ENCODE measurements at regions not wholly inside any gene's neighbourhood (a gene's known extent, or its start where the extent isn't known, plus 50 kb on each side); places are given as distances from the start of the nearest gene placed in this dataset.
"Not testable (repeated sequence)": the region's sequence is repeated elsewhere in the genome, so short reads cannot be mapped to it uniquely, and the experiment has no call there.

DNA sequence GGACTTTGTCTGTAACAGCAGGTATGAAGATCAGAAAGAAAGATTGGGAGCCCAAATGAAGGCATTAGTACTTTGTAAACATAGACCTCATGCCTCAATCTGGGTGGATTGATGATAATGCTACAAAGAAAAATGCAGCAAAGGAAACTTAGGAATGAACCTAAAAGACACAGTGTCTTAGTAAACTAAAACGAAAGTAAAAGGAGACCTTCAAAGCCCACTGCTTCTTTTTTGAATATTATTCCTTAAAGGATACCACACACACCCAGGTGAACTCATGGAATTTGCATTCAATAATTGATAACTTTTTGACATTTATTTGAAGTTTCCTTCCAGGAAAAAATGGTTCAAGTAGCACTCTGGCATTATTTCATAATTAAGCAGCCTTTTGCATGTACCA is 543.2 kb downstream of the TTLL7 start:
- not testable (repeated sequence) for DNase-seq

DNA sequence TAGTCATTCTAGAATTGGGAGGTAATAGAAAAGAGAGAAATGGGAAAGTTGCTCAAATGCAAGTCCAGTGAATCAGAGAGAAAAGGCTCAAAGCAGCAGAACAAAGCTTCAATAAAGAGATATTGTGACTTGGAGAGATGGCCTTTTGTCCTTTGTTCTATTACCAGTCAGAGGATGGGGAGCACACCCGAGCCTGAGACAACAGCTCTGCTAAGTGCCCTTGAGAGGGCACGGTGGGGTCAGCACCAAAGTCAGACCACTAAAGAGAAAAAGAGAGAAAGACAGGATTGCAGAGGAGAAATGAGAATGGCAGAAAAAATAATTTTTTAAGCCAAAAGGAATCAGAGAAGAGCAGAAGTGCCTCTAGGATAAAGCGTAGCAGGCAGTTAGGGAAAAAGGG is 553.1 kb downstream of the TTLL7 start:
- not testable (repeated sequence) for DNase-seq

DNA sequence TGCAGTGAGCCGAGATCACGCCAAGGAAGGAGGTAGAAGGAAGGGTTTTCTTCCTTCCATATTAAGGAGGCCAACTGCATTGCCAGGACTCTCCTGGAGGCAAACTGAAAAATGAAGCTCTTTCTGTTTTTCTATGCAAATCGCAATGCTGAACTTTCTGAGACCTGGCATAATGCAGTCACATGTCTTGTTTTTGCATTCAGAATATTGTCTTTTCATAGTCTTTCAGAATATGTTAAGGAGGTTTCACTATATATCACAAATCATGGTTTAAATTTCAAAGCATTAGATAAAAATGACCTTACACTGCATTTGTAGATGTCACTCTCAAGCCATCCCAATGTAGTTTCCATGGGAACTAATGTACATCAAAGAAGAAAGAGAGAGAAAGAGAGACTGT is 556.5 kb downstream of the TTLL7 start:
- not testable (repeated sequence) for DNase-seq

DNA sequence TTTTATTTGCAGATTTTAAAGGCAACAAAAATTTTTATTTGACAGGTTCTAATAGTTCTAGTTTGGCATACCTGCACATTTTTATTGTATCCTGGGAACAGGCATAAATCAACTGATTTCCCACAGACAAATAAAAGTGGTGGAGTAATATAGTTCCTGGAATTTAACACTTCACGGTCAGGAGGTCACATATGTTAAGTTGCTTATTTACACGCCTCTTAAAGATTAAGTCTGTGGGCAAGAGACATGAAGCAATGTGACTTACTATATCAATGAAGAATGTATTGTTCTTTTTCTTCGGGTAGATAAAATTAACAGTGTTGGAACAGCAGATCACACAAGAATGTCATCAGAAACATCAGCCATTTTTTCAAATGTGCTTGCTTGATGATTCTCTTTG is 558.3 kb downstream of the TTLL7 start:
- not testable (repeated sequence) for DNase-seq

DNA sequence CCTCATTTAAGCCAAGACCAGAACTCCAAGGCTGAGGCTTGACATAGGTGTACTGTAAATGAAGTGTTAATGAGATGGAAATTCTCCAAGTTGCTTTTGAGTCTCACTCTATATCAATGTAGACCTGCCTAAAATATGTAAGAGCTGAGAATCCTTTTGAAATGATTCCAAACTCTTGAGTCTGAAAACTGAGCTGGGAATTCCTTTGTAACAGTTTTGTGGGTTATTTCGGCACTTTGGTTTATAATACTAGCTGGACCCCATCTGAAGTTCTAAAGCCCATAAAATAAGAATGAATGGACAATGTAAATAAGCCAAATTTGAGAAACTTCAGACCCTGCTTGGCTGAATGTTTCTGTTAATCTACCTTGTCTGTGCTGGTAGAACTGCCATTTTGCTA is 558.9 kb downstream of the TTLL7 start:
- not testable (repeated sequence) for DNase-seq

DNA sequence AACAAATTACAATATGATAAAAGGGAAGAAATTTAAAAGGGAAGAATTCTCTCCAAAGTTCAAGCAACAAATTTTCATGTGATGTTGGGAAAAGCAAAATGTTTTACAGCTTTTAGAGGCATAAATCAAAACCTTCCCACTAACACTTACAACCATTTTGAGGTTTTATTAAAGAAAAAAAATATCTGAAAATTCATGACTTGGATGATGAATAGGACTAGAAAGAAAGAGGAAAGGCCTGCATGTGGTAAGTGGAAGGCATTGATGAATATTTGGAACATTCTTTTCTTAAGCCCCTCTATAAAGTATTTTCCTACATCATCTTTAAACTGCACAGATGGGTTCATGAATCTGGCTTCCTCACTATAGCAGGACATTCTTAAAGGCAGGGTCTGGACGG is 560.6 kb downstream of the TTLL7 start:
- DNase-seq, result not testable (repeated sequence)

DNA sequence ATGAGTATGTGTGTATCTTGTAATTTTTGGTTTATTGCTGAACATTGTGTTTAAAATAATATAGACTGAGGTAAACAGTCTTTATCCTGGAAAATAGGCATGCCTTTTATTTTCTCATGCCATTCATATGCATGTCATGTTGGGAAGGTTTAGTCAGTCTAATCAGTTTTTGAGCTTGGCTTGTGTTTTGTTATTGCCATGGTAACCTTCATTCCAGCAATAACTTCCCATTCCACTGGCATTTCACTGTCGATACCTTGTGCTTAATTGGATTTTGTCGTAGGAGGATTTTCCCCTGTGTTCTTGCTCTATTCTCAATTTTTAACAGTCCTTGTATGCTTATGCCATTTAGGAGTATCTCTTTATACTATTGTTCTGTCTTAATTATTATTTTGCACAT is 563.6 kb downstream of the TTLL7 start:
- not testable (repeated sequence) for DNase-seq

DNA sequence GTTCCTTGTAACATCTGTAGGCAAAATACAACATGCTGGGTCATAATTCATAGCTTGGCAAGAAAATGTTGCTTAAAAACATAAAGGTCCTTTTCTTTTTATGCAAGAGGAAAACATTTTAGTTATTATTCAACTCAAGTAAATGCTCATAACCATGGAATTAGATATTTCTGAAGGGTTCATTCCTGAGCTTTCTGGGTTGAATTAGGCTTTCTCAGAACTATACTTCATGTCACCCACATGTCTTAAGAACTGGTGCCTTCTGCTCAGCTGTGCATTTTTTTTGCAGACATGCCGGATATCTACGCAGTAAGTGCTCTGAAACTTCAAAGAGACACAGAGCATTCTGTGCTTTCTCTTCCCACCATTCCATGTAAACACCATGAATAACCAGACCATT is 571.4 kb downstream of the TTLL7 start:
- DNase-seq, result not testable (repeated sequence)

DNA sequence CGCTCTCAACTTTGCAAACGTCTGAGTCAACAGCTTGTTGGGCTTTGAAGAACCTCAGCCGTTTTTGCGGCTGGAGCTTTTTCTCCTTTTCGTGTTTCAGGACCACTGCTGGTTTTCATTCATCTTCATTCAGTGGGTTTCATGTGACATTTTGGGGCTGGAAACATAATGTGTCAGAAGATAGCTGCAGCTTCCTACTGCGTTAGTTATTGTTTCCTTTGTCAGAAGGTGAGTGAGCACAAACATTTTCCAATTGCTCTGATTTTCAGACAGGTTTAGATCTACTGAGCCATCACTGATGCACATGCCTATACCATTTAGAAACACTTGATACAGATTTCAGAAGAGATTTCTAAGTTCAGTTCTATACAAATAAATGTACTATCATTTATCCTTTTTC is 575.5 kb downstream of the TTLL7 start:
- not testable (repeated sequence) for DNase-seq

DNA sequence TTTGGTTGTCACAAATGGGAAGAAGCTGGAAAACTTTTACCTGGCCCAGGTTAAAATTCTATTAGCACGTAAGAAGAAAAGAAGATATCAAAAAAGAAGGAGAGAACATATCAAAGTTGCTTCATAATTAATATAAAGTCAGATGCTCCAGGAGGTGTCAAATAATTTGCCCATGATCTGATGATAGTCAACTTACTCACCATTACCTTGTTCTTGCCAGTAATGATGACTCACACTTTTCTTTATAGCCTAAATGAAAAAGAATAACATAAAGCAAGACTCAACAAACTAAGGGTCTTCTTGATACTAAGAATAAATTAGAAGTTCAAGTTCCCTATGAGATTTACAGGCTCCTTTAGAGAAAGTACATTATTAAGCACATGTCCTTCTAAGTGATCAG is 580.4 kb downstream of the TTLL7 start:
- no peak for DNase-seq

DNA sequence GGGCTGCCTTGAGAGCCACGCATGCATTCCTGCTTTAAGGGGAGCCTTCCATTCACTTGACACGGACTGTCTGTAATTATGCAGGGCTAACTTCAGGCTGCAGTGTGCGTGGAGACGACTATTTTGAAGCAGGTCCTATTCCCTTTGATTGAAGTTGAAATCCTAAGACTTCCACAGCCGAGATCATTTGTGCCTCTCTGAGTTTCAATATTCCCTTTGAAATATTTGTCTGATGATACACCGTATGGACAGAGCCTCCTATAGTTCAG is 585.2 kb downstream of the TTLL7 start:
- not testable (repeated sequence) for DNase-seq

DNA sequence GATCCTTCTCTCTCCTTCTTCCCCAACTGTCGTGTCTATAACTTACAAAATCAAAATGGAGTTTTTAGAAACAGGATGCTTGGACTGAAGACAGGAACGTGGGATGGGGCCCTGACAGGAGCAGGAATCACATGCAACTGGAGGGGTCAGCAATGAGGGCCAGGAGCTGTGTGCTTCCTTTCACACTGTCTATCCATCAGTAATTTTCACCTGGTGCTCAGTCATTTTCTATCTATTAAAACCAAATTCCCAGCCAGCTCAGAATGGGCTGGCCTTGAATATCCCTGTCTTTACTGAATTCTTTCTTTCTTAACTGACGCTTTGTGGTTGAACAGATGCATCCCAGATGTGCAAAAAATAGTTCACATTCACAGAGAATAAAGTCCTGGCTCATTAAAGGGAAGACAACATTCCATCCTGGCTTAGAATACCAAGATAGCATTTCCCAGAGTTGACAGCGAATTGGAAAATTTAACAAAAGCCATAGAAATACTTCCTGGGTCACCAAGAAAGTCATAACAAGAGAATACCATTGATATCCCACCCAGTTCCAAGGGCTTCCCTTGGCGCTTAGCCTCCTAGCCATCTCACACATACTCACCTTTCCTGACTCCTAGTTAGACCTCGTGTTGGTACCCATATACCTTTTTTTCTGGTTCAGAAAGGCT is 588.1 kb downstream of the TTLL7 start:
- not testable (repeated sequence) for DNase-seq

DNA sequence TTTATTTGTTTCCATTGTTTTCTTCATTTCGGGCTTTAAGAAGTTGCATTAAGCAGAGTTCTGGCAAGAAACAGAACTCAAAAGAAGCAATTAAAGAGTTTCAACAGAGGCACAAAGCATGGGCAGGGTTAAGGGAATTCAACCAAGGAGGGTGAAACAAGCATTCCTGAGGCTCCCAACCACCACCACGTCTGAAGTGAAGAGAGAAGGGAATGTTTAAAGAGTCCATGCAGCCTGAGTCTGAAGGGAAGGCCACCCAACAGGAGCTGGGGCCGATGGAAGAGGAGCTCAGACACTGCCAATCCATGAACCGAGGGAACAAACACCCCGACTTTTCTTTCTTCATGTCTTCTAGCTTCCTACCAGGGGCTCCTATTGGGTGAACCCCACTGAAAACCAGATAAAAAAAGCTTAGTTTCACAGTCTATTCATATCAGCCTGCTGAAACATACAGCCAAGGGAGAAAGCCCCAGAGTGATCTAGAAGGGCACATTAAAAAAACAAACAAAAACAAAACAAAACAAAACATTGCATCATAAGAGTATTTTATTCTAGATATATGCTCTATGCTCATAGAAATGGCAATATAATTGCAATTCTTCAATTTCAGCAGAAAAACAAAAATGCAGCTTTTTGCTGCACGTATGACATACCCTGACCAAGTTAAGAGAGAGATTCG is 592.1 kb downstream of the TTLL7 start:
- DNase-seq, result not testable (repeated sequence)

DNA sequence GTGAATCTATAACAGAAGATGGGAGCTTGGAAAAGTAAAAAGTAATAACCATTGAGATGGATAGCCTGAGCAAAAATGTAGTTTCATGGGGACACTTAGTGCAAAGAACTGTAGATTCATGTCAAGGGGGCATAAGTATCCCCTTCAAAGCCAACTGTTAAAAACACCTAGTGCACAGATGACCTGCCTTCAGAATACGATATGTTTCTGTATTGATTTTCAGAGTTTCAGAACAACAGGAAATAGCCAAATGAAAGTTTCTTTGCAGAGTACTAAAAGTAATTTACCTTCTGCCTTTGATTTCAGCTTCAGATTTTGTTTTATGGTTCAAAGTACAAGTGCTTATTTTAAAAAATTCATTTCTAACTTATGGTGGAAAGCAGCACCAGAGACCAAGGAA is 593.1 kb downstream of the TTLL7 start:
- not testable (repeated sequence) for DNase-seq

DNA sequence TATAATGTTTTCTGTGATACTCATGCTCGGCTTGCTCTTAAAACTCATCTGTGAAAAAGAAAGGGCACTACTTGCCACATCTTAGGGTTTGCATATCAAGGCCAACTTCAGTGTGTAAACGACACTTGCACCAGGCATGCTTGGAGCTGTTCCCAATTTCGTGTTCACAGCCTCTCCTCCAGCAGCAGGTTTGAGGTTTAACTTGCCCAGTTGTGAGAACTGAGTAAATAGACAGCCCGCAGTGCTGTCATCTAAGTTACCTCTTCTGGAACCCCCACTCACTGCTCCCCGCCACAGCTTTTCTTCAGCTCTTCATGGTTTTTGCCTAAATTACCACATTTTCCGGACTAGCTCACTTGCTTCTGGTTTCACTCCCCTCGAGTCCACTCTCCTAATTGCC is 595.4 kb downstream of the TTLL7 start:
- not testable (repeated sequence) for DNase-seq

DNA sequence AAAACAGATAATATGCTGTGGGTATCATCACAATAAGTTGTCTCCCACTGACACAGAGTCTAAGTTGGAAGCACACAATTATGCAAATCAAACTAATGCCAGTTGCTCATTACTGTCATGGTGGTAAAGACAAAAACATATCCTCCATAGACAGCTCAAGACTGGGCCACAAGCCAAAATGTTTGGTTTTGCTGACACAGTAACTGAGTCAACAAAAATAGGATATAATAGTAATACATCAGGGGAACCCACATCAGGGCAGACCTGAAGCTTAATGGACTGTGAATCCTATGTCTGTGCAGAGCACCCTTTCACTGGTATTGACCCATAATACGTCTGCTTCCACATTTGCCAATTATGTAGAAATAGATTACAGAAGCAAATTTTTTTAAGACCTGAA is 597.8 kb downstream of the TTLL7 start:
- not testable (repeated sequence) for DNase-seq

DNA sequence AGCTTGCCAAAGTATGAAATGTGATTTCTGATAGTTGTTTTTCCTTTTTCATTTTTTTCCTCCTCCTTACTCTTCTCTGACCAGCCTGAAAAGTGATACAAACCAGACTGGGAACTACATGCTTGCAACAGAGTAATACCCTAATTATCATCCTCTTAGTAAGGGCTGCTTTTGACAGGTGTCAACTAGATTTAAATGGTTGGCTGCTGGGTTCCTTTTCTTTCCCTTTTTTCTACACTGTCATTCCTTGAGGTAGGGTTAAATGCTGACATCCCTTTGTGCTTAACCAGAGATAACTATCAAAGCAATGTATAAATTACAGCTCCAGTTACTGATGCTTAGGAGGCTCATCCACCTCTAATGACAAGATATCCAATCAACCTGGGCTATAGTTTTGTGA is 598.8 kb downstream of the TTLL7 start:
- not testable (repeated sequence) for DNase-seq

DNA sequence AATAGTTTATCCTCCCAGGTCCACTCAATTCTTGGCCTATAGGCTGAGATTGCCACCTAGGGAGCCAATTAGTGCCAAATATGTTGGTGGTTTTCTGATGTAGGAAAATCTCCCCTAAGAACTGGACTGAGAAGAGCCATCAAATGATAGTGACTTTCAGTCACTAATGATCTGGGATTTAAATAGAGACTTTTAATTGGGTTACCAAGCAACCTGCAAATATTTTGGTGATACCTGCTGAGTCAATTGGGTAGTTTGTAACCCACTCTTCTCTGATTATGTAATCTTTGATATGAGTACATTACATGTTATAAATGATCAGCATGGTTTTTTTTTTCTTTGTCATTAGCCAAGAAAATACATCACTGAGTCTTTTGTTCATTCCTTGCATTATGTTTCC is 600.8 kb downstream of the TTLL7 start:
- DNase-seq, result not testable (repeated sequence)

DNA sequence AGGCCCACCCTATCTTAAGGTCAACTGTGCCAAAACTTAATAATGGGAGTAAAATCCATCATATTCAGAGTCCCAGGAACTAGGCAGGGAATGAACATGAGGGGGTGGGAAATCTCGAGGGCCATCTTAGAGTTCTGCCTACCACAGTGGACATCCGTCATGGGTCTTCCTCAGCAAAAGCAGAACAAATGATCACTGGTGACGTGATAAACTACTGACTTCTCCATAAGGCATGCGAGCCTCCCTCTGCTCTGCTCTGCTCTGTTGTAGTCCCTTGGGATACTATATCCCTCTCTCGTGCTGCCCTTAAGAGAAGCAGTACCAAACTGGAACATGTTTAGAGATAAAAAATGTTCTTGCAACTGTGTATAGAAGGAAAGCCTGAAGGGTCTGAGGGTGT is 603.8 kb downstream of the TTLL7 start:
- not testable (repeated sequence) for DNase-seq

DNA sequence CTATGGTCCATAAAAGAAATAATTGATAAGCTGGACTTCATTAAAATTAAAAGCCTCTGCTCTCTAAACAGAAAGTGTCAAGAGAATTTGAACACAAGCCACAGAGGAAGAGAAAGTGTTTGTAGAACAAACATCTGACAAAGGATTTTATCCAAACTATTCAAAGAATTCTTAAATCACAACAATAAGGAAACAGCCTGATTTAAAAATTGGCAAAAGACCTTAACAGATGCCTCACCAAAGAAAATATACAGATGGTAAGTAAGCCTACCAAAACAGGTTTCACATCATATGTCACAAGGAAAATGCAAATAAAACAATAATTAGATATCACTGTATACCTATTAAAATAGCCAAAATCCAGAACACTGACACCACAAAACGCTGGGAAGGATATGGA is 612.0 kb downstream of the TTLL7 start:
- DNase-seq, result not testable (repeated sequence)

DNA sequence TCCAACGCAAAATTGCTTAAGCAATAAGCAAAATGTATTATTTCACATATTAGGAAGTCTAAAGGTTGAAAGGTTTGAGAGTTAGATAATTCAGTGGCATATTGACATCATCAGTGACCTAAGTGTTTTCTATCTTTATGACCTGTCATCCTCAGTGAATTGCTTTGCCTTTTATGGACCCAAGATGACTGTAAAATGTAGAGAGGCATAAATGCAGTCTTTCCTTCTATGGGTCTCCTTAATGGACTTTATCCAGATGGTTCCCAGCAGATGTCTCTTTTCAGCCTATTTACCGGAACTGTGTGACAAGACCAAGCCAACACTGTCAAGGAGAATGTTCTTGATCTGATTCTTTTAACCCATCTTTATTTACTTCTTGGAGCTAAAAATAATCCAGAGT is 615.8 kb downstream of the TTLL7 start:
- not testable (repeated sequence) for DNase-seq

DNA sequence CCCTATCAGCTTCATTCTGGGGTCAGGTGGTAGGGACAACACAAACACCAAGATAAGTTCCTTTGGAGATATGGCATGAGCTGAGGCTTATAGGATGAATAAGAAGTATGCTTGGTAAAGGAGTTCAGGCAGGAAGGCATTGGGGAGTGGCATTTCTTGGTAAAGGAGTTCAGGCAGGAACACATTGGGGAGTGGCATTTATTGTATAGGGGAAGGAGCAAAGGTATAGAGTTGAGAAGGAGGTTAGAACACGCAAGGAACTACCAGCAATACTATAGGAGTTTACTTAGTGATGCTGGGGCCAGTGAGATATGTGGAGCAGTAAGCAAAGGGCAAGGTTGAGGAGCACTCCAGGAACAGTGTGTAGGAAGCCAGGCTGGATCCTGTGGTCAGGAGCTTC is 625.9 kb downstream of the TTLL7 start:
- not testable (repeated sequence) for DNase-seq

DNA sequence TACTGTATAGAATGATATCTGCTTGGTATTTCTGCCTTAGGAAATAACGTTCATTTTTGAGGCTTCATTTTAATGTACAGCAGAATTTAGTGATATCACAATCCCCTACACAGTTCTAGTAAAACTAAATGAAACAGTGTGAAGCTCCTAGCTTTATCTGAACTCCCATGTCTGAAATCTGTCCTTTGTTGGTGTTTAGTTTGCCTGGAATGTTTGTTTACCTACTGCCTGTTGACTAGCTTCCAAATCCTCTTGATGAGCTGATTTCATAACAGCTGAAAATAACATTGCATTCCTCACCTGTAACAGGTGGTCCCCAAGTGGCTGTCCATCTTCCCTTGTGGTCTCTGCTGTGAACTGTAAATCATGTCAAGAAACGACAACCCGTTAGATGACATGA is 629.1 kb downstream of the TTLL7 start:
- not testable (repeated sequence) for DNase-seq

DNA sequence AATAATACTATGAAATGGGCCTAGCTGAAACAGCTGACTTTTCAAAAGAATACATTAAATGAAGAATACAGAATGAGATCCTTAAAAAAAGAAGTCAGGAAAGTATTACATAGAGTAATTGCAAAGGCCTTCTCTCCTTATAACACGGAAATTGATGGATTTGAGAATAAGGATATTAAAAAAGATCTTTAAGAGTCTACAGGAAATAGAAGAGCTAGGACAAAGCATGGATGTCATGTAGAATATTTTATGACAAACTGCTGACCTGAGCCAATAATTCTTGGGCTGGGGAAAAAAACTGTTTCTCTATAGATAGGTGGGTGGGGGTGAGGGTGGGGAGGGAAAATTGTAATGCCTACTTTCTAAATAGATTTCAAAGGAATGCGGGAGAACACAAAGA is 633.6 kb downstream of the TTLL7 start:
- DNase-seq, result not testable (repeated sequence)

DNA sequence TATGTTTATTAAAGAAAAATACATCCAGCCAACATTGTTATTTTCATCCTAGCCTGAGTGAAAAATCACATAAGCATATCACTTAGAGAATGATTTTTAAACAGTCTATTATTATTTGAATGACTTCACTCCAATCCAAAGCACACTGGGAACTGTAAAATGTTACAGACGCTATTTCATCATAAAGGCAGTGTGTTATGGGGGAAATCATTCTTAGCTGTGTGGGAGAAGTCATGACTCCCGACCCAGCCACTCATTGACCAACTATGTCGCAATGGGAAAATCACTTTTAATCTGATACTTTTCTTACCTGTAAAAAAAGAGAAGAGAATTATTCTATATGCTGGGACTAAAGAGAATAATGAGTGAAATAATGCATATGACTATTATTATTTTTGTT is 653.6 kb downstream of the TTLL7 start:
- DNase-seq, result not testable (repeated sequence)
